Skeletal muscle satellite cell (primary cell): ENCODE measurements at regions not wholly inside any gene's neighbourhood (a gene's known extent, or its start where the extent isn't known, plus 50 kb on each side); places are given as distances from the start of the nearest gene placed in this dataset.

Source experiments
- H3K27me3 ChIP-seq: 2 replicates; pipeline ENCODE4 v1.7.0; 2013; ENCODE audit warnings: low read length; ENCODE audit not compliant: control insufficient read depth, insufficient read depth
- H3K36me3 ChIP-seq: 2 replicates; pipeline ENCODE4 v1.7.0; 2013; ENCODE audit warnings: mild to moderate bottlenecking, control low read depth, low read length; ENCODE audit not compliant: insufficient read depth
- H3K4me1 ChIP-seq: 2 replicates; pipeline ENCODE4 v1.7.0; 2013; ENCODE audit warnings: low read length; ENCODE audit not compliant: control insufficient read depth, insufficient read depth
- H3K4me2 ChIP-seq: 2 replicates; pipeline ENCODE4 v1.7.0; 2013; ENCODE audit warnings: mild to moderate bottlenecking, low read length
- H3K4me3 ChIP-seq: 2 replicates; pipeline ENCODE4 v1.7.0; 2013; ENCODE audit warnings: low read length
- H3K9ac ChIP-seq: 2 replicates; pipeline ENCODE4 v1.7.0; 2013; ENCODE audit warnings: mild to moderate bottlenecking, low read depth, low read length, moderate library complexity
- H3K9me3 ChIP-seq: replicated peaks from 2 replicates; pipeline ENCODE4 v1.7.0; 2013; ENCODE audit warnings: mild to moderate bottlenecking, control low read depth, low read length

- Histone ChIP-seq H3K9me3 (no peaks in the 10 kb centered on the region), H3K9ac (no peak overlapping the region)
Measured at GRCh38 chr1:95325349-95325748, 91.3 kb downstream of the RWDD3 start.

GRCh38 chr1:95326023-95326422 lies 92.0 kb downstream of the RWDD3 start:
- Histone ChIP-seq H3K36me3 (no peaks in the 10 kb centered on the region), H3K4me2 (no peak overlapping the region), H3K9ac (no peak overlapping the region), H3K9me3 (no peaks in the 10 kb centered on the region), H3K4me1 (no peaks in the 10 kb centered on the region), H3K27me3 (peaks cover 3% of the 10 kb centered on the region), H3K4me3 (no peak overlapping the region)

More at GRCh38 chr1:95325349-95325748, 91.3 kb downstream of the RWDD3 start:
- H3K27me3 ChIP-seq, result peaks cover 3% of the 10 kb centered on the region
- H3K4me1 ChIP-seq, result no peaks in the 10 kb centered on the region
- H3K4me2 ChIP-seq, result no peak overlapping the region
- no peak overlapping the region for H3K4me3 ChIP-seq
- no peaks in the 10 kb centered on the region for H3K36me3 ChIP-seq

- Histone ChIP-seq H3K36me3 (no peaks in the 10 kb centered on the region), H3K4me3 (no peak overlapping the region), H3K4me1 (no peaks in the 10 kb centered on the region), H3K4me2 (no peak overlapping the region), H3K9ac (no peak overlapping the region), H3K27me3 (no peaks in the 10 kb centered on the region), H3K9me3 (no peaks in the 10 kb centered on the region)
Measured at GRCh38 chr1:95332754-95333153, 98.7 kb downstream of the RWDD3 start.

GRCh38 chr1:95339377-95339776 lies 105.4 kb downstream of the RWDD3 start:
- Histone ChIP-seq H3K4me2 (no peak overlapping the region), H3K4me3 (no peak overlapping the region), H3K36me3 (no peaks in the 10 kb centered on the region), H3K4me1 (no peaks in the 10 kb centered on the region), H3K9me3 (no peaks in the 10 kb centered on the region), H3K27me3 (no peaks in the 10 kb centered on the region), H3K9ac (no peak overlapping the region)

GRCh38 chr1:95340061-95340460 lies 106.1 kb downstream of the RWDD3 start:
- no peak overlapping the region for H3K9ac ChIP-seq
- H3K4me1 ChIP-seq, result no peaks in the 10 kb centered on the region
- no peak overlapping the region for H3K4me2 ChIP-seq
- H3K36me3 ChIP-seq, result no peaks in the 10 kb centered on the region
- H3K9me3 ChIP-seq, result no peaks in the 10 kb centered on the region
- no peak overlapping the region for H3K4me3 ChIP-seq
- H3K27me3 ChIP-seq, result no peaks in the 10 kb centered on the region

GRCh38 chr1:95352767-95353166 lies 118.8 kb downstream of the RWDD3 start:
- H3K27me3 ChIP-seq, result peaks cover 2% of the 10 kb centered on the region
- no peak overlapping the region for H3K4me3 ChIP-seq
- H3K4me2 ChIP-seq, result no peak overlapping the region
- H3K9me3 ChIP-seq, result no peaks in the 10 kb centered on the region
- no peak overlapping the region for H3K9ac ChIP-seq
- no peaks in the 10 kb centered on the region for H3K36me3 ChIP-seq
- H3K4me1 ChIP-seq, result no peaks in the 10 kb centered on the region

GRCh38 chr1:95353194-95353593 lies 119.2 kb downstream of the RWDD3 start:
- Histone ChIP-seq H3K9ac (no peak overlapping the region), H3K4me2 (no peak overlapping the region), H3K4me3 (no peak overlapping the region)

GRCh38 chr1:95364546-95364945 lies 130.5 kb downstream of the RWDD3 start:
- H3K4me3 ChIP-seq, result no peak overlapping the region
- H3K4me2 ChIP-seq, result no peak overlapping the region
- H3K4me1 ChIP-seq, result no peaks in the 10 kb centered on the region
- H3K9ac ChIP-seq, result no peak overlapping the region
- no peaks in the 10 kb centered on the region for H3K27me3 ChIP-seq
- no peaks in the 10 kb centered on the region for H3K9me3 ChIP-seq
- H3K36me3 ChIP-seq, result no peaks in the 10 kb centered on the region

More at GRCh38 chr1:95353194-95353593, 119.2 kb downstream of the RWDD3 start:
- H3K36me3 ChIP-seq, result no peaks in the 10 kb centered on the region
- H3K9me3 ChIP-seq, result no peaks in the 10 kb centered on the region
- H3K27me3 ChIP-seq, result peaks cover 2% of the 10 kb centered on the region
- H3K4me1 ChIP-seq, result no peaks in the 10 kb centered on the region

- Histone ChIP-seq H3K36me3 (no peaks in the 10 kb centered on the region), H3K27me3 (no peaks in the 10 kb centered on the region), H3K9me3 (no peaks in the 10 kb centered on the region), H3K9ac (no peak overlapping the region), H3K4me1 (no peaks in the 10 kb centered on the region), H3K4me3 (no peak overlapping the region), H3K4me2 (no peak overlapping the region)
Measured at GRCh38 chr1:95366498-95366897, 132.5 kb downstream of the RWDD3 start.

- Histone ChIP-seq H3K9ac (no peak overlapping the region), H3K36me3 (no peaks in the 10 kb centered on the region), H3K4me3 (no peak overlapping the region), H3K4me1 (no peaks in the 10 kb centered on the region), H3K4me2 (no peak overlapping the region), H3K27me3 (no peaks in the 10 kb centered on the region), H3K9me3 (no peaks in the 10 kb centered on the region)
Measured at GRCh38 chr1:95368178-95368577, 134.2 kb downstream of the RWDD3 start.

GRCh38 chr1:95369985-95370690 lies 136.1 kb downstream of the RWDD3 start:
- H3K4me2 ChIP-seq, result no peak overlapping the region
- H3K9me3 ChIP-seq, result no peaks in the 10 kb centered on the region
- no peaks in the 10 kb centered on the region for H3K4me1 ChIP-seq
- H3K27me3 ChIP-seq, result no peaks in the 10 kb centered on the region
- no peaks in the 10 kb centered on the region for H3K36me3 ChIP-seq
- H3K4me3 ChIP-seq, result no peak overlapping the region
- H3K9ac ChIP-seq, result no peak overlapping the region
